H1 (cell line): ENCODE measurements at regions not wholly inside any gene's neighbourhood (a gene's known extent, or its start where the extent isn't known, plus 50 kb on each side); places are given as distances from the start of the nearest gene placed in this dataset.

ENCODE experiments used
- CTCF ChIA-PET: fragments of 300-600 bp; sonication (Branson Sonifier 250); formaldehyde crosslinking; loops from one replicate; lab custom pipeline; 2021; ENCODE audit not compliant: partially characterized antibody; lab: Charles Lee
- POLR2A ChIA-PET: fragments of 300-600 bp; sonication (Branson Sonifier 250); formaldehyde crosslinking; loops from one replicate; lab custom pipeline; 2021; ENCODE audit warnings: inconsistent platforms; ENCODE audit not compliant: partially characterized antibody; lab: Charles Lee
- DNase-seq, 2 experiments: peaks; one replicate each; pipeline versions ENCODE4 v3.0.0 to v3.0.0-alpha.2; 2010 to 2022; ENCODE audit warnings: low spot score in 2 of 2, low read depth in 1 of 2, mixed read lengths in 1 of 2
- FAIRE-seq: peaks from 2 replicates; lab custom pipeline; 2011; peaks lifted over from hg19 to GRCh38; lab: Jason Lieb, UNC
- H2AFZ ChIP-seq: 2 replicates; pipeline ENCODE4 v1.8.1; 2012; ENCODE audit warnings: low read length, inconsistent platforms
- H2AK5ac ChIP-seq: 2 replicates; pipeline ENCODE4 v1.6.1; 2013; ENCODE audit warnings: low read depth, low read length
- H2BK120ac ChIP-seq: replicated peaks from 2 replicates; pipeline ENCODE3; 2013; ENCODE audit warnings: low read depth, low read length, inconsistent platforms
- H2BK12ac ChIP-seq: 2 replicates; pipeline ENCODE4 v1.6.1; 2013; ENCODE audit warnings: low read depth, low read length
- H2BK15ac ChIP-seq: 2 replicates; pipeline ENCODE4 v1.6.1; 2013; ENCODE audit warnings: low read length
- H2BK20ac ChIP-seq: 2 replicates; pipeline ENCODE4 v1.6.1; 2013; ENCODE audit warnings: low read length
- H2BK5ac ChIP-seq: 2 replicates; pipeline ENCODE4 v1.6.1; 2013; ENCODE audit warnings: low read depth, low read length
- H3K14ac ChIP-seq: 2 replicates; pipeline ENCODE4 v1.6.1; 2013; ENCODE audit warnings: inconsistent platforms; ENCODE audit not compliant: insufficient read length
- H3K18ac ChIP-seq: 2 replicates; pipeline ENCODE4 v1.6.1; 2013; ENCODE audit warnings: low read length; ENCODE audit errors: extremely low read depth
- H3K23ac ChIP-seq: 2 replicates; pipeline ENCODE4 v1.6.1; 2013; ENCODE audit warnings: inconsistent platforms; ENCODE audit not compliant: insufficient read length
- H3K23me2 ChIP-seq: 2 replicates; pipeline ENCODE4 v1.6.1; 2013; ENCODE audit warnings: low read depth, low read length
- H3K27ac ChIP-seq: 2 replicates; pipeline ENCODE4 v1.6.1; 2011; ENCODE audit warnings: low read depth, low read length, inconsistent platforms
- H3K27me3 ChIP-seq, 4 experiments: replicated peaks in 1 of 4; 1 replicate in 1 of 4; 2 replicates in 3 of 4; pipeline versions ENCODE4 v1.6.1 to v1.8.1; 2011 to 2013; ENCODE audit warnings: low read length in 3 of 4, mild to moderate bottlenecking in 3 of 4, inconsistent platforms in 2 of 4, mixed read lengths in 2 of 4, moderate library complexity in 1 of 4; ENCODE audit not compliant: control insufficient read depth in 3 of 4, insufficient read depth in 3 of 4; ENCODE audit errors: extremely low read depth in 1 of 4
- H3K36me3 ChIP-seq, 4 experiments: 2 replicates each; pipeline versions ENCODE4 v1.6.1 to v1.8.1; 2011 to 2013; ENCODE audit warnings: mild to moderate bottlenecking in 4 of 4, low read length in 3 of 4, moderate library complexity in 2 of 4, control low read depth in 1 of 4, inconsistent platforms in 1 of 4; ENCODE audit not compliant: insufficient read depth in 4 of 4, control insufficient read depth in 2 of 4
- H3K4ac ChIP-seq: replicated peaks from 2 replicates; pipeline ENCODE3; 2013; ENCODE audit warnings: low read length, low read depth, mixed read lengths, inconsistent platforms; ENCODE audit not compliant: insufficient read length
- H3K4me1 ChIP-seq, 4 experiments: replicated peaks in 1 of 4; 1 replicate in 1 of 4; 2 replicates in 3 of 4; pipeline versions ENCODE4 v1.6.1 to v1.8.1; 2011 to 2013; ENCODE audit warnings: low read length in 3 of 4, inconsistent platforms in 2 of 4, mixed read lengths in 1 of 4; ENCODE audit not compliant: insufficient read depth in 4 of 4, control insufficient read depth in 3 of 4
- H3K4me2 ChIP-seq, 2 experiments: 2 replicates each; pipeline versions ENCODE4 v1.6.1 to v1.8.1; 2011 to 2013; ENCODE audit warnings: low read depth in 2 of 2, low read length in 2 of 2, control low read depth in 1 of 2, inconsistent platforms in 1 of 2, mild to moderate bottlenecking in 1 of 2; ENCODE audit not compliant: insufficient read depth in 1 of 2
- H3K4me3 ChIP-seq, 4 experiments: fragments of 200-600, 300-600 bp in 1 of 4; sonication (generic), shearing (Covaris generic), sonication (Bioruptor Twin) in 1 of 4; 2 replicates each; pipeline versions ENCODE4 v1.5.1 to v1.8.1; 2011 to 2016; ENCODE audit warnings: low read length in 4 of 4, low read depth in 3 of 4, control low read depth in 2 of 4, inconsistent platforms in 2 of 4, mild to moderate bottlenecking in 2 of 4, mixed read lengths in 1 of 4, moderate library complexity in 1 of 4; ENCODE audit not compliant: insufficient read depth in 2 of 4; ENCODE audit errors: extremely low read depth in 1 of 4
- H3K56ac ChIP-seq: replicated peaks from 2 replicates; pipeline ENCODE3; 2013; ENCODE audit warnings: low read depth, mild to moderate bottlenecking, mixed read lengths, low read length, inconsistent platforms; ENCODE audit not compliant: insufficient read length
- H3K79me1 ChIP-seq: 2 replicates; pipeline ENCODE4 v1.6.1; 2013; ENCODE audit warnings: low read depth, low read length, control low read depth
- H3K79me2 ChIP-seq, 2 experiments: 2 replicates each; pipeline versions ENCODE4 v1.6.1 to v1.8.1; 2012 to 2013; ENCODE audit warnings: low read length in 2 of 2, mild to moderate bottlenecking in 2 of 2, inconsistent platforms in 1 of 2; ENCODE audit not compliant: insufficient read depth in 2 of 2, control insufficient read depth in 1 of 2
- H3K9ac ChIP-seq, 4 experiments: replicated peaks in 1 of 4; 1 replicate in 1 of 4; 2 replicates in 3 of 4; pipeline versions ENCODE4 v1.6.1 to v1.8.1; 2011 to 2013; ENCODE audit warnings: low read depth in 3 of 4, low read length in 3 of 4, control low read depth in 2 of 4, mild to moderate bottlenecking in 2 of 4, moderate library complexity in 2 of 4, inconsistent platforms in 1 of 4; ENCODE audit errors: extremely low read depth in 1 of 4
- H3K9me3 ChIP-seq, 2 experiments: 2 replicates each; pipeline versions ENCODE4 v1.6.1 to v1.8.1; 2012 to 2013; ENCODE audit warnings: mild to moderate bottlenecking in 2 of 2, moderate library complexity in 2 of 2, control low read depth in 1 of 2, inconsistent platforms in 1 of 2, low read depth in 1 of 2, low read length in 1 of 2, mixed read lengths in 1 of 2; ENCODE audit not compliant: insufficient read depth in 2 of 2
- H4K20me1 ChIP-seq, 2 experiments: replicated peaks in 1 of 2; 2 replicates each; pipeline versions ENCODE3 to v1.8.1; 2011 to 2013; ENCODE audit warnings: inconsistent platforms in 2 of 2, low read length in 2 of 2, mild to moderate bottlenecking in 1 of 2; ENCODE audit not compliant: insufficient read depth in 2 of 2, control insufficient read depth in 1 of 2
- H4K5ac ChIP-seq: 2 replicates; pipeline ENCODE4 v1.6.1; 2013; ENCODE audit warnings: low read length, low read depth, mixed read lengths, inconsistent platforms; ENCODE audit not compliant: insufficient read length
- H4K8ac ChIP-seq: 2 replicates; pipeline ENCODE4 v1.8.0; 2013; ENCODE audit warnings: mild to moderate bottlenecking, moderate library complexity, low read length, inconsistent platforms; ENCODE audit not compliant: insufficient read depth; ENCODE audit errors: extremely low read depth
- H4K91ac ChIP-seq: replicated peaks from 2 replicates; pipeline ENCODE3; 2013; ENCODE audit warnings: low read length, mixed read lengths, inconsistent platforms; ENCODE audit not compliant: insufficient read length
- BACH1 ChIP-seq: IDR thresholded peaks from 2 replicates; pipeline ENCODE4 v1.6.1; 2012; ENCODE audit warnings: low read length, improper control_type of control experiment
- CBX8 ChIP-seq: fragments of 300-800, 300-1000 bp; sonication (generic); IDR thresholded peaks from 2 replicates; pipeline ENCODE4 v1.7.1; 2016; ENCODE audit warnings: low read depth, low read length, borderline replicate concordance
- CEBPB ChIP-seq: IDR thresholded peaks from 2 replicates; pipeline ENCODE4 v1.6.1; 2012; ENCODE audit warnings: low read depth, low read length
- HDAC6 ChIP-seq: IDR thresholded peaks from one replicate; pipeline ENCODE4 v1.7.1; 2012; ENCODE audit warnings: low read depth, mild to moderate bottlenecking, inconsistent platforms, low read length, moderate library complexity
- MAX ChIP-seq: IDR thresholded peaks from 2 replicates; pipeline ENCODE4 v1.6.1; 2012; ENCODE audit warnings: inconsistent platforms
- NRF1 ChIP-seq: IDR thresholded peaks from 2 replicates; pipeline ENCODE4 v1.6.1; 2011; ENCODE audit warnings: mild to moderate bottlenecking, low read depth, low read length, improper control_type of control experiment
- PHF8 ChIP-seq: fragments of 200-600 bp; sonication (generic); conservative IDR thresholded peaks from 2 replicates; pipeline ENCODE4 v1.7.1; 2012; ENCODE audit warnings: low read depth, mild to moderate bottlenecking, inconsistent platforms, low read length, moderate library complexity
- SIRT6 ChIP-seq: IDR thresholded peaks from one replicate; pipeline ENCODE4 v1.7.1; 2012; ENCODE audit warnings: low read length, inconsistent platforms
- SIX5 ChIP-seq: IDR thresholded peaks from 2 replicates; pipeline ENCODE4 v1.6.1; 2011; ENCODE audit warnings: mild to moderate bottlenecking, low read depth, low read length
- TBP ChIP-seq: IDR thresholded peaks from 2 replicates; pipeline ENCODE4 v1.6.1; 2011; ENCODE audit warnings: low read depth, low read length, improper control_type of control experiment
- USF2 ChIP-seq: IDR thresholded peaks from 2 replicates; pipeline ENCODE4 v1.6.1; 2011; ENCODE audit warnings: low read length, improper control_type of control experiment
- WGBS, 2 experiments: shearing (Covaris generic) in 1 of 2; methylation state at CpG; one replicate each; pipeline versions ENCODE4 v1.1.6 to v1.1.7; 2013 to 2015; ENCODE audit warnings: low lambda C conversion rate in 2 of 2, mixed read lengths in 2 of 2, inconsistent platforms in 1 of 2, low coverage in 1 of 2, missing lambda C conversion rate in 1 of 2; ENCODE audit not compliant: insufficient replicate concordance in 2 of 2, insufficient coverage in 1 of 2, insufficient read length in 1 of 2; ENCODE audit errors: extremely low coverage in 1 of 2, missing lambda C conversion rate in 1 of 2; 5-methylcytosine and 5-hydroxymethylcytosine counted together

GRCh38 chr3:194237110-194237509 lies 101.2 kb downstream of the HES1 start:
- no peaks in the 10 kb centered on the region for H3K23me2 ChIP-seq
- no peaks in the 10 kb centered on the region for H3K79me2 ChIP-seq
- H2AFZ ChIP-seq: no peak overlapping the region
- no peak overlapping the region for H3K56ac ChIP-seq
- peaks cover 0 to 3% (median 0%) of the 10 kb centered on the region in 4 experiments; a peak in 2 of 7 replicates for H3K4me1 ChIP-seq
- no peak overlapping the region for H4K91ac ChIP-seq
- no peak overlapping the region for H2BK20ac ChIP-seq
- H4K8ac ChIP-seq: no peak overlapping the region
- H3K9me3 ChIP-seq: no peaks in the 10 kb centered on the region
- H3K4ac ChIP-seq: no peak overlapping the region
- H3K4me3 ChIP-seq: no peak overlapping the region
- no peak overlapping the region for H2BK15ac ChIP-seq
- H3K27ac ChIP-seq: no peak overlapping the region
- no peak overlapping the region for H4K5ac ChIP-seq
- H3K14ac ChIP-seq: no peak overlapping the region
- H2BK5ac ChIP-seq: no peak overlapping the region
- H3K18ac ChIP-seq: no peak overlapping the region
- no peaks in the 10 kb centered on the region for H4K20me1 ChIP-seq
- 92% methylated on average over 5 of the region's 5 CpGs; no CpG with 5 or more reads in 1 of the 2 experiments for WGBS, 2 experiments
- H3K36me3 ChIP-seq: no peaks in the 10 kb centered on the region
- H3K27me3 ChIP-seq: no peaks in the 10 kb centered on the region
- no peak overlapping the region for H2BK120ac ChIP-seq
- no peak overlapping the region for H3K23ac ChIP-seq
- no peak overlapping the region for H3K4me2 ChIP-seq
- no peaks in the 10 kb centered on the region for H3K79me1 ChIP-seq
- POLR2A ChIA-PET: no interaction called here
- H2AK5ac ChIP-seq: no peak overlapping the region
- CTCF ChIA-PET: interaction anchor here (1.6 kb wide), 1 partner anchor 28 kb away, joined by 6 read pairs; no protein-coding TSS in a partner anchor
- H3K9ac ChIP-seq: no peak overlapping the region
- DNase-seq (no peak), FAIRE-seq (no peak)
- H2BK12ac ChIP-seq: no peak overlapping the region
- no peak for TF ChIP-seq SIX5
- TF ChIP-seq HDAC6: no peak
- TF ChIP-seq SIRT6: no peak
- TF ChIP-seq BACH1: no peak
- no peak for TF ChIP-seq TBP
- no peak for TF ChIP-seq USF2
- TF ChIP-seq PHF8: no peak
- no peak for TF ChIP-seq CBX8
- no peak for TF ChIP-seq NRF1
- TF ChIP-seq CEBPB: no peak
- TF ChIP-seq MAX: no peak
